ENCODE measurements at regions not wholly inside any gene's neighbourhood (a gene's known extent, or its start where the extent isn't known, plus 50 kb on each side); places are given as distances from the start of the nearest gene placed in this dataset.

DNA sequence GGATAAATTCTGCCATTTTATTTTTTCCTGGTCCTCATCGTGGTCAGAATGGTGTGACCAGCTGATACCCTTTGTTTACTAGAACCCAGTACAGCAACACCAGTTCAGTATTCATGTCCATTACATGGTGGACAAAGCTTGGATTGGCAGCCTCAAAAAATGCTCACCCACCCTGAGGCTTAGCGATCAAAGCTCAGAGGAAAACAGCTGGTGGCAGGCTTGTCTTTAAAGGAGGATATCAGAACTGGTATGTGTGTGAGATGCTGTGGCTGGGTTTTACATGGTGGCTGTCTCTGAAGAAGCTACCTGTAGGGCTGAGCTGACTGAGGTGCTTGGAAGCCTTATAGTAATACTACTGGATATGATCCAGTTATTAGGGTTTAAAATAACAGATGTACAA is 471.1 kb upstream of the MEX3C start:
- TF ChIP-seq CTCF (IDR thresholded peaks at IDR 0.05 in 2 of 3, conservative IDR thresholded peaks at IDR 0.05 in 1 of 3; ENCODE audit: borderline replicate concordance in 1 of 3, insufficient read depth in 1 of 3, low read depth in 2 of 3, low read length in 2 of 3) (no peak), POLR2AphosphoS5 (IDR thresholded peaks at IDR 0.05; ENCODE audit: low read depth, low read length) (no peak), EZH2phosphoT487 (IDR thresholded peaks at IDR 0.05; ENCODE audit: borderline replicate concordance) (no peak), POLR2A (IDR thresholded peaks at IDR 0.05; ENCODE audit: borderline replicate concordance, extremely low read depth, insufficient read depth, insufficient read length) (no peak), RAD21 (IDR thresholded peaks at IDR 0.05; ENCODE audit: low read depth) (no peak), ZNF274 (IDR thresholded peaks at IDR 0.05; ENCODE audit: low read depth, low read length) (no peak), YY1 (IDR thresholded peaks at IDR 0.05; ENCODE audit: extremely low read depth, insufficient replicate concordance, low read depth, low read length) (no peak), EZH2 (IDR thresholded peaks at IDR 0.05) (no peak), EGR1 (IDR thresholded peaks at IDR 0.05; ENCODE audit: low read depth) (no peak), CEBPB (IDR thresholded peaks at IDR 0.05; ENCODE audit: low read depth) (no peak), TCF7L2 (IDR thresholded peaks at IDR 0.05; ENCODE audit: borderline replicate concordance, extremely low read depth, insufficient read depth, insufficient read length) (no peak), SIN3A (IDR thresholded peaks at IDR 0.05; ENCODE audit: low read depth) (no peak)
- TF ChIP-seq, protein P1, sequence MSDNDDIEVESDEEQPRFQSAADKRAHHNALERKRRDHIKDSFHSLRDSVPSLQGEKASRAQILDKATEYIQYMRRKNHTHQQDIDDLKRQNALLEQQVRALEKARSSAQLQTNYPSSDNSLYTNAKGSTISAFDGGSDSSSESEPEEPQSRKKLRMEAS (IDR thresholded peaks at IDR 0.05): no peak
- TF ChIP-seq, protein P2, sequence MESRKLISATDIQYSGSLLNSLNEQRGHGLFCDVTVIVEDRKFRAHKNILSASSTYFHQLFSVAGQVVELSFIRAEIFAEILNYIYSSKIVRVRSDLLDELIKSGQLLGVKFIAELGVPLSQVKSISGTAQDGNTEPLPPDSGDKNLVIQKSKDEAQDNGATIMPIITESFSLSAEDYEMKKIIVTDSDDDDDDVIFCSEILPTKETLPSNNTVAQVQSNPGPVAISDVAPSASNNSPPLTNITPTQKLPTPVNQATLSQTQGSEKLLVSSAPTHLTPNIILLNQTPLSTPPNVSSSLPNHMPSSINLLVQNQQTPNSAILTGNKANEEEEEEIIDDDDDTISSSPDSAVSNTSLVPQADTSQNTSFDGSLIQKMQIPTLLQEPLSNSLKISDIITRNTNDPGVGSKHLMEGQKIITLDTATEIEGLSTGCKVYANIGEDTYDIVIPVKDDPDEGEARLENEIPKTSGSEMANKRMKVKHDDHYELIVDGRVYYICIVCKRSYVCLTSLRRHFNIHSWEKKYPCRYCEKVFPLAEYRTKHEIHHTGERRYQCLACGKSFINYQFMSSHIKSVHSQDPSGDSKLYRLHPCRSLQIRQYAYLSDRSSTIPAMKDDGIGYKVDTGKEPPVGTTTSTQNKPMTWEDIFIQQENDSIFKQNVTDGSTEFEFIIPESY (IDR thresholded peaks at IDR 0.05; ENCODE audit: extremely low read depth, insufficient replicate concordance, low read length): no peak

Measured in HCT116 (cell line).